ENCODE measurements at regions not wholly inside any gene's neighbourhood (a gene's known extent, or its start where the extent isn't known, plus 50 kb on each side); places are given as distances from the start of the nearest gene placed in this dataset.

DNA sequence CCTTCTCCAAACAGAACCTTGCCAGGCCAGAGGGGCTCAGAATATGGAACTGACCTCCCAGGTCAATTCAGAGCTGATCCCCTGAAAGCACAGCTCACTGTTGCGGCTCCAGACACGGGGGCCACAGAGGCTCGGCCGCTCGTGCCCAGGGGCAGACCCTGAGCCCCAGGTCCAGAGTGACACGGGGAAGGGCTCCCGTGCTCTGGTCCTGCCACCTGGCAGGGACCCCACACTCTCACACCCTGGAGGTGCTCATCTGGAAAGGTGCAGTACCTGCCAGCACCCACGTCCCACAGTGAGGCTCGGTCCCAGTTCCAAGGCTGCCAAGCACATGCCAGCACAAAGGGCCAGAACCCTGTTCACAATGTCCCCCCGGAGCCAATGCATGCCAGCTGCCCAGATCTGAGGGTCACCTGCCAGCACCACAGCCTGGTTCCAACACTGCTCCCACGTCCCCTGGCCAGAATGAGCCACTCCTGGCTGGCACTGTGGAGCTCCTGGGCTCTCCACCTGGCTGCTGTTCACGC, 170.6 kb downstream of the SHANK2 start:
- TF ChIP-seq CTCF (IDR thresholded peaks at IDR 0.05) (no peak), POLR2A (IDR thresholded peaks at IDR 0.05) (no peak)

Measured in adrenal gland (tissue), 5 donors.